NCI-H1105 treated with DMSO at 0.1 percent for 48 hours (cell line): ENCODE measurements at regions not wholly inside any gene's neighbourhood (a gene's known extent, or its start where the extent isn't known, plus 50 kb on each side); places are given as distances from the start of the nearest gene placed in this dataset.
"Not testable (repeated sequence)": the region's sequence is repeated elsewhere in the genome, so short reads cannot be mapped to it uniquely, and the experiment has no call there.

ENCODE experiments used
- DNase-seq: peaks from one replicate; lab custom pipeline; 2025; lab: John Stamatoyannopoulos, UW

DNA sequence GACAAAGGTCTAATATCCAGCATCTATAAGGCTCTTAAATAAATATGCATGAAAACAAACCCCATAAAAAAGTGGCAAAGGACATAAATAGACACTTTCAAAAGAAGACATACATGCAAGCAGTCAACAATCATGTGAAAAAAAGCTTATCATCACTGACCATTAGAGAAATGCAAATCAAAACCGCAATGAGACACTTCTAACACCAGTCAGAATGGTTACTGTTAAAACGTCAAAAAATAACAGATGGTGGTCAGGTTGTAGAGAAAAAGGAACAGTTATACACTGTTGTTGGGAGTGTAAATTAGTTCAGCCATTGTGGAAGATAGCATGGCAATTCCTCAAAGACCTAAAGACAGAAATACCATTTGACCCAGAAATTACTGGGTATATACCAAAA lies 440.7 kb upstream of the KCNMB2 start:
- DNase-seq, result no peak

DNA sequence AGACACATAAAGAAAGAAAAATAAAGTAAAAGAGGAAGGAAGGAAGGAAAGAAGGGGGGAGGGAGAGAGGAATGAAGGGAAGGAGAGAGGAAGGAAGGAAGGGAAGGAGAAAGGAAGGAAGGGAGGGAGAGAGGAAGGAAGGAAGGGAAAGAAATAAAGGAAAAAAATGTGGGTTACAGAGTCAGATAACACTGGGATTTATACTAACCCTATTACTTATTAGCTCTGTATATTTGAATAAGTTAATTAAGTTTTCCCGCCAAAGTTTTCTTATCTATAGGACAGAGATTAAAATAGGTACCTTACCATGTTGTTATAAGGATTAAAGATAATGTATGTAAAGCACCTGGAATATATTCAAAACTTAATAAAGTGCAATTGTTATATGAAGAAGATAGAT lies 439.3 kb upstream of the KCNMB2 start:
- DNase-seq, result no peak

DNA sequence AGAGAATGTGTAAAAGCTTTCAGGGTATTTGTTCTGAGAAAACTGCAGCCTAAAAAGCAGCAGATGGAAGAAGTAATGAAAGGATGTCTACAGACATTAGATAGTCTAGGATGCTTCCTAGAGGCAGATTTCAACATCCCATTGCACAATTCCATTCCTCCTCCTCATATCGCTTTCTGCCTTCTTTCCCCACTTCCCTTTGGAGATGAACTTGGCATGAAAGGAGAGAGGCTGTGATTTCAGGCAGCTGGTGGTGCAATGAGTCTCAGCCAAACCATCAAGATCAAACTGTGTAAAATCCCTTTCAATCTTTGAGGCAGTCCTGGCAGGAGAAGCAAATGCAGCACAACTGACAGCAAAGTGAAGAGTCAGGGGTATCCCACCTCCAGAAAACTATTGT lies 438.7 kb upstream of the KCNMB2 start:
- DNase-seq, result no peak

DNA sequence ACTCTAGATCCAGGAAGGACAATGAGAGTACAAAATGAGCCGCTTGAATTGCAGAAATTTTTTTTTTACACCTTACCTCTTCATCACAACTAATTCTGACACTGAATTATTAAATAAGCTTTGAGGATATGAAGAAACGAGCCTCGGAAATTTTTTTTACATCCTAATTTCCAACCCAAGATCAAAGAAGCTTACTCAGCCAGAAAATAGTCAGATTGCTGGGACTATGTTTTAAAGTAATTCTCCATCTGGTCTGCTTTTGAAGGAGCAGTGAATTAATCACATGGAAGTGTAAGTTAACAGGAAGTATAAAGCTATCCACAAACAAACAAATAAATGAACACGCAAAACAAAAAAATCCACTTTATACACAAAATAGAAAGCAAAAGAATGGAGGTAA lies 437.0 kb upstream of the KCNMB2 start:
- DNase-seq, result no peak

DNA sequence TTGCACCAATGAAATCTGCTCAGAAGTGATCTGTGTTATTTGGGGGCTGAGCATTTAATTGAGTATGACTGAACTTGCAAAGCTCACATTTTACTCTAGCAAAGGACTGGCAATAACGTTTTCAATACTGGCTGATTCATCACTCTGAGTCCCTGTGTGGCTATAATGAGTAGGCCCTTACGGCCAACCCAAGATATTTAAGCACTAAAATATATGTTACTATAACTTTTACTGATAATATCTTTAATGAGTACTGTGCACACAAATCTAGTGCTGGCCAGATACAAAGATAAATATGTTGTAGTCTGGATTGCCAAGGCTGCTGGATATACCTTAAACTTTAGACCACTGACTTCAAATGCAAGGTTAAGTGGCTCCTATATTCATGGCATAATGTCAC lies 436.4 kb upstream of the KCNMB2 start:
- no peak for DNase-seq

DNA sequence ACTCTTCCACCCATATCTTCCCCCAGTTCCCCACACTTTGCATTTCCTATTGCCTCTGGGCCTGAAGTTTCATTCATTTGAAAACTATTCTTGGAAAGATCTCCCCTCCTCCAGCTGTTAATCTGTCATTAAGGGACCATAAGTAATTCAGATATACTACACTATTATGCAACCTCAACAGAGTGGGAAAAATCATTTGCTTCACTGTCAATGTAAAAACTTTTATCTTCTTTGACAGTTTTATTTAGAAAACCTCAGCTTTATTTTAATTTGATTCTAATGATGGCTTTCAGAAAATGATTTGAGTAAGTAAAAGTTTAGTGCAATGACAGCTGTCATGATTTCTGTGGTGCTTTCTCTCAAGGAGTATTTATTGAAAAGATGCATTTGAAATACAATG lies 435.3 kb upstream of the KCNMB2 start:
- DNase-seq, result peak; percentile 27

DNA sequence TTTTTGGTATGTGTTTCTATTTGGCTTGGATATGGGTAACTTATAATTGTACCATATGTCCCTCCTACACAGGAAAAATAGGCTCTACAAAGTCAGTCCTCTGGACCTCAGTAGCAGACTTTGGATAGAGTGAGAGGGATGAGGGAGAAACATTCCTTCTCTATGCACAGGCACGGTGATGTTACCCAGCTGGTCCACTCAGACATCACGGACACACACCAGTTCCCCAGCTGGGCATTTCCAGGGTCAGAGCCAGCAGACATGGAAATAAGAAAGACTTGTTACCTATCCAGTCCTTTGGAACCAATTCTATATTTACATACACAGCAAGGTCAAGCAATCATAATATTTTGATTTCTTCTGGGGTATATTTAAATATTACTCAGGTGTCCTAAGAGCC lies 433.1 kb upstream of the KCNMB2 start:
- no peak for DNase-seq

DNA sequence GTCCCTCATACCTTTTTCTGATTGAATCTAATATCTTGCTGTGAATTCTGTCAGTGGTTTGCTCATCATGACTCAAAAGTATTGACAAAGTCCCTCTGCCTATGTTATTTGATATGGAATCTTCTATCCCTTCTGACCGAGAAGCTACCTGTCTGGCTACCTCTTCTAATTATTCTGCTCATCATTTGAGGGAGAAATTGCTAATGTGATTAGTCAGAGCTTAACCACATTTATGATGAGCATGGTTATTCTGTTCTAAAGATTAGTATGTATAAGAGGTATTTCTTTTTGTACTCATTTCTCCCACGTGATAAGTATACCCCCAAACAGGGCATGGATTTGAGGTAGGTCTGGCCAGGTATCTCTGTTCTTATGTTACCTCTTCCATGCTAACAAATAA lies 428.4 kb upstream of the KCNMB2 start:
- DNase-seq, result no peak

DNA sequence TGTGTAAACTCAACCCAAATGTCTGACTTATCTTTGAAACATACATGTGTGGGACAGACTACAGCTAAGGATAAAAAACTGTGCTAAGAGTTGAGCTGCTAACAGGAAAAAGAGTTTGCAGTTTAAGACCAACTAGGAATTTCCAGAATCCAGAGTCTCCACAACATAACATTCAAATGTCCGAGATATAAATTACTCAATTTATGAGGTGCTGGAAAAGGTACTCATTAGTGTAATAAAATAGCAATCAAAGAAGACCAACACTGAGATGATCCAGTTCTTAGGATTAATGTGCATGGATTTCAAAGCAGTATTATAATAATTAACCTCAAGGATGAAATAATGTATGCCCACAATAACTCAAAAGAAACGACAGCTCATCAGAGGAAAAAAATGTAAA lies 426.5 kb upstream of the KCNMB2 start:
- no peak for DNase-seq

DNA sequence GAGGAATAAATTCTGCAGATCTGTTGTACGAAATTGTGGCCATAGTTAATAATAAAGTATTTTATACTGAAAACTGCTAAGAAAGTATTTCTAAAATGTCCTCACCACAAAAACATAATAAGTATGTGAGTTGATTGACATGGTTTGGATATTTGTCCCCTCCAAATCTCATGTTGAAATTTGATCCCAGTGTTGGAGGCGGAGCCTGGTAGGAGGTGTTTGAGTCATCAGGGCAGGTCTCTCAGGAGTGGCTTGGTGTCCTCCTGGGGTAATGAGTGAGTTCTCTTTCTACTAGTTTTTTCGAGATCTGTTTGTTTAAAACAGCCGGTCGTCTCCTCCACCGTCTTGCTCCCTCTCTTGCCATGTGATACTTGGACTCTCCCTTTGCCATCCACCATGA lies 424.1 kb upstream of the KCNMB2 start:
- DNase-seq, result no peak

DNA sequence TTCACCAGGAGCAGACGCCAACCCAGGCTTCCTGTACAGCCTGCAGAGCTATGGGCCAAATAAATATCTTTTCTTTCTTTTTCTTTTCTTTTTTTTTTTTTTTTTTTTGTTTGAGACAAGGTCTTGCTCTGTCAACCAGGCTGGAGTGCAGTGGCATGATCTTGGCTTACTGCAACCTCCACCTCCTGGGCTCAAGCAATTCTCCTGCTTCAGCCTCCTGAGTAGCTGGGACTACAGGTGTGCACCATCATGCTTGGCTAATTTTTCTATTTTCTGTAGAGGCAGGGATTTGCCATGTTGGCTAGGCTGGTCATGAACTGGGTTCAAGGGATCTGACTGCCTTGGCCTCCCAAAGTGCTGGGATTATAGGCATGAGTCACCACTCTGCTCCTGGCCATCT lies 423.7 kb upstream of the KCNMB2 start:
- not testable (repeated sequence) for DNase-seq

DNA sequence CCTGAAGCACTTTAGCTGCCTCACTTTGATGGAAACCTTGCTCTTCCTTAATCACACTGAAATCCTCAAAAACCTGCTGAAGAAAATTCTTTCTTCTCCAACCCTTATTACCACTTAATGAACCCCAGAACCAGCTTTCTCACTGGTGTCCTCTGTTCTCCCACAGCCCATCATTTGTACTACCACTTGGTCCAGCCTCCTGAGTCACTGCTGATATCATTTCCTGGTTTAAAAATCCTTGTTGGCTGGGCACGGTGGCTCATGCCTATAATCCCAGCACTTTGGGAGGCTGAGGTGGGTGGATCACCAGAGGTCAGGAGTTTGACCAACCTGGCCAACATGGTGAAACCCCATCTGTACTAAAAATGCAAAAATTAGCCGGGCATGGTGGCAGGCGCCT lies 418.6 kb upstream of the KCNMB2 start:
- DNase-seq, result no peak

DNA sequence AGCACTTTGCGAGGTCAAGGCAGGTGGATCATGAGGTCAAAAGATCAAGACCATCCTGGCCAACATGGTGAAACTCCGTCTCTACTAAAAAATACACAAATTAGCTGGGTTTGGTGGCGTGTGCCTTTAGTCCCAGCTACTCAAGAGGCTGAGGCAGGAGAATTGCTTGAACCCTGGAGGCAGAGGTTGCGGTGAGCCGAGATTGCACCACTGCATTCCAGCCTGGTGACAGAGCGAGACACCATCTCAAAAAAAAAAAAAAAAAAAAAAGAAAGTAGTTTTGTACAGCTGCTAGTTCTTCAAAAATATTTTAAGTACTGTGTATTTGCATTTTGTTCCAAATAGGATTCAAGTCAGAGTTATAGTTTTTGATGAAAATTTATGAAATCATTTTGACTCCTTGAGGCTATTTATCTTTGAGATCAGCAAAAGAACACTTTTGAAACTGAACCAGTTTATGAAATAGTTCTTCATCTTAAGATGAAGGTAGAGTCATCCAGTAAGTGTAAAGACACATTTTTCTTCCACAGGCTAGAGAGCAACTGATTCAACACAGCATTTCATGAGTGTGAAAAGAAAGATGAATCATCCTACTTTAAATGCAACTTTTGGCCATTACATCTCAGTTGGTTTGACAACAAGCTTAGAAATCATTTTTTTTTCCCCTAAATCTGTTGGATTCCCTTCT lies 416.5 kb upstream of the KCNMB2 start:
- DNase-seq, result not testable (repeated sequence)

DNA sequence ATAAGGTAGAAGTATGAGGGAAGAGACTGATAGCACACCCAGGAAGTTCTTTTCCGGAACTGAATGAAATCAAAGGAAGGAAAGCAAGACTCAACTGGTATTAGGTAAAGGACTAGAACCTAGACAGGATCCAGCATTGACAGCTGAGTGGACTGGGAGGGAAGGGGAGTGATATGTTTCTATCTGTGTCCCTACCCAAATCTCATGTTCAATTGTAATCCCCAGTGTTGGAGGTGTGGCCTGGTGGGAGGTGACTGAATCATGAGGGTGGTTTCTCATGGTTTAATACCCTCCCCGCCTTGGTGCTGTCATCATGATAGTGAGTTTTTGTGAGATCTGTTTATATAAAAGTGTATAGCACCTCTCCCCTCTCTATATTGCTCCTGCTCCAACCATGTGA lies 415.9 kb upstream of the KCNMB2 start:
- no peak for DNase-seq

DNA sequence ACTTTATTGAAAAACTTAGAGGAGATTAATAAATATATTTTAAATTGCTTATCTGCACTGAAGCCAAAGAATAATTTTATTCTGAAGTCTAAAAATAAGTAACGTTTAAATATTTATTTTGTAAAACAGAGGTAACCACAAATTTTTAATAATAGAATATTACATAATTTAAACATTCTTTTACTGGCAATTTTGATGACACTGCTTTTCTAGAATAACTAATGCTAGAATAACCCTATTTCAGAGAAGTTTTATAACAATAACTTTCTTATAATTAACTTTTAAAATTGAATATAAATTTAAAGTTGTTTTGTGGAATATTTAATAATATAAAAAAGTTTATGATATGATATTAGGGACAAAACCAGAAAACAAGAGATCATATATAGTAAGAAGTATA lies 409.6 kb upstream of the KCNMB2 start:
- DNase-seq, result no peak

DNA sequence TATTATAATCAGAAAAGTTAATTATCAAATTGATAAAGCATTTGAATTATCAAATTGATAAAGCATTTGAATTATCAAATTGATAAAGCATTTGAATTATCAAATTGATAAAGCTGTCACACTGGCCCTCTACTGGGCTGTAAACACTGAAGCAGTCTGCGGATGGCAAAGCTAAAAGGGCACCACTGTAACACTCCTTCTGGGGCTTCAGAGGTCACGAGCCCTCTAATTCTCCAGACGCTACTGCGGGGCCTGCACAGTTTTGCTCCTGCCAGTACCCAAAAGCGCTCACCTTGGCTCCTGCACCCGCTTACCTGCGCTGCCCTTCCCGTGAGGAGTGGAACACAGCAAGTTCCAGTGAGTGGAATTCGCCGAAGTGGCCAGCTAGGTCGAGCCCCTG lies 409.0 kb upstream of the KCNMB2 start:
- no peak for DNase-seq

DNA sequence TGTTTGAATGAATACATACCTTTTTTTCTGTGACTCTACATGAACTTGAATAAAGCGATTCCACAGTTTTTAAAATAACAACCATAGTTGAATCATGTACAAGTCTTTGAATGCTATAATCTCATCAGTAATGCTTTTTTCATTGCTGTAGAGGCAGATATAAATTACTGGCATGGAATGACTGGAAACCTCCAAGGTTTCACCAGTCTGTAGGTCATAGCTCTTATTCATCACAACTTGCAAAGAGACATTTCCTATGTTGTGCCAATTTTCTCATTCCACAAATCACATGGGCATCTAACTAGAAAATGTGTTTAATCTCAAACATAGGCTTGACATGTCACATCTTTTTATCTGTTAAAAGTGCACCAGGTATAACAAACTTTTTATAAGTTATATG lies 407.1 kb upstream of the KCNMB2 start:
- DNase-seq, result no peak

DNA sequence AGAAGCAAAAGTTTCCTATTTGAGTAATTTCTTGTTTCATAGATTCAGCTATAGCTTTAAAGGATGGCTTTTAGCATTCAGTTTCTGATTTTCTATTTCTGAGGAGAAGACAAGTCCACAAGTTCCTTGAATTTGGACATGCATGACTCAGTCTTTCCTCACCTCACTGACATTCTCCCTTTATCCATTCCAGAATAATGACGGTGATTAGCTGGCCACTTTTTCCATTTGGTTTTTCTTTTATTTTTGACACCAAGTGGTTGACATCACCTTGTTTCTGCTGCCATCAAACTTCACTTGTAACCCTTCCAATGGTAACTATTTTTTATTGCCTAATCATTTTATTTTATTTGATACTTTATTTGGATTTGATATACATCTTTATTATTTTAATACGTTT lies 404.4 kb upstream of the KCNMB2 start:
- DNase-seq, result no peak

DNA sequence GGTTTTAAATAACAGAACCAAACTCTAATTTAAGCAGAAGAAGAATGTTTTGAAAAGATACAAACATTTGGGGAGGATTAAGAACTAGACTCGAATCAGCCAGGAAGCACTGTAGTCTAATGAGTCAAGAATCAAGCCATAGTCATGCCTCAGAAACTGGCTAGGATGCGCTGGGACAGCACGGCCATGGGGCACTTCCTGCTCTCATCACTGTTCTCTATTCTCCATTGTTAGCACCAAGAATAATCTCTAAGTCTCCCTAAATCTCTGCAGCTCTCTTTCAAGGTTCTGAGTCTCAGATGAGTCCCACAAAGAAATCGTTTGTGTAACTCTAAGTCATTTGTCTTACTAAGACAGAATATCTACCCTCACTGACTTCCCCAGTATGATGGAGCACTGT lies 399.0 kb upstream of the KCNMB2 start:
- DNase-seq, result no peak

DNA sequence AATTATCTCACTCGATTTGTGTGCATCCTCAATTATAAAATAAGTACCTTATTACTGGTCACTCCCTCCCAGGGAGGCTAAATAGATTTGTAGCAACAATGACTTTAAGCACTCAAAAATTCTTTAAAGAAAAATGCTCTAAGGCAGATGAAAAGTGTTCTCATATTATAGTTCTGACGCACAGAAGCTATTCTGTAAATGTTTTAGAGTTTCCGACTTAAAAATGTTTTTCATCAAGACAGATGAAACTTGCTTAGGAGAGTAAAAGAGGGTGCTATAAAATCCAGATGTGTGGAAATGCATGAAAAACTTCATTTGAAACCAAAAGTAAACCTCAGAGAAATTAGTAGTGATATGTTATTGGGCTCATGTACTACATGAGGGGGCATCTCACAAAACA lies 398.4 kb upstream of the KCNMB2 start:
- DNase-seq, result no peak

DNA sequence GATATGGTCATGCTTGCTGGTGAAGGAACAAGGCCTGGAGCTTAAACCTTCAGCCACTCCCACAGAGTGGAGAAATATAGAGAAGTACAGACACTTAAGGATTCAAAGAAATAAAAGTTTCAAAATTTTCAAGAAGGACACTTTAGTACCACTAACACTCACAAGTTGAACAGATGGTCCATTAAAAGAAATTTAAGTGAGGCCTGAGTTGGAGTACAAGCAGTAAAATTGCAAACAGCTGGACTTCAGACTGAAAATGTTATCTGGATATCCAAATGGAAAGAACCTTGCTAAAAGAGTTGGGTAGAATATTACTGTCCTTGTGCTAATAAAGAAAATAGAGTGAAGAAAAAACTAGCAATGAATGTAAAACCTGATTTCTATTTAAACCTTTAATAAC lies 397.1 kb upstream of the KCNMB2 start:
- DNase-seq, result no peak

DNA sequence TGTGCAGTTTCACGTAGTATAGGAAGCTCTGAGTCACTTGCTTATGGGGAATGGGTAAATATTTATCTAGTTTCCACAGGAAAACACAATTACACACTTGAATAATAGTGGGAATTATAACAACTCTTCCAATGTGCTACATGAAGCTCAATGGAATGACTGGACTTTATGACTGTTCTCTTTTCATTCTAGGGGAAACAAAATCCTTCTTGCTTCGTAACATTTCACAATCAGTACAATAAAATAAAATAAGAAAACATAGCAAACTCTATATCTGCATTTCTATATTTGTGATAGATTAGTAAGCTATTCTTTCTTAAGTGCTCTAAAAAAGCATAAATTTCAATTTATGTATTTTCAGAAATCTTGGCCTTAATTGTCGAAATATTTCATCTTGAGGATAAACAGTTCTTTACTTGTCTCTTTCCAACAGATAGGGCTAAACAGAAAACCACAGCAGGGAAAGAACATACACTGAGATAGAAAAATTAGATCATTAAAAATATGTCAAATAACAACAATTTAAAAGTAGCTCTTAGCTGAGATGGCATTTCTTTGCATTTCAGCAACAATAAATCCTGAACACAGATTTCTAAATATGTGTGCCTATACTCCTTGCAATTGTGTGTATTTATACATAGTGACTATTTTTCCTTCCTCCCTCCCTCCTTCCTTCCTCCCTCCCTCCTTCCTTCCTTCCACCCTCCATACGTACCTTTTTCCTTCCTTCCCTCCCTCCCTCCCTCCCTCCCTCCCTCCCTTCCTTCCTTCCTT lies 395.5 kb upstream of the KCNMB2 start:
- DNase-seq, result no peak

DNA sequence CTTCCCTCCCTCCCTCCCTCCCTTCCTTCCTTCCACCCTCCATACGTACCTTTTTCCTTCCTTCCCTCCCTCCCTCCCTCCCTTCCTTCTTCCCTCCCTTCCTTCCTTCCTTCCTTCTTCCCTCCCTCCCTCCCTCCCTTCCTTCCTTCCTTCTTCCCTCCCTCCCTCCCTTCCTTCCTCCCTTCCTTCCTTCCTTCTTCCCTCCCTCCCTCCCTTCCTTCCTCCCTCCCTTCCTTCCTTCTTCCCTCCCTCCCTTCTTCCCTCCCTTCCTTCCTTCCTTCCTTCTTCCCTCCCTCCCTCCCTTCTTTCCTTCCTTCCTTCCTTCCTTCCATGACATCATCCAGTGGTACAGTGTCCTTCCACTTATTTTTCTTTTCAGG lies 394.9 kb upstream of the KCNMB2 start:
- DNase-seq, result not testable (repeated sequence)

DNA sequence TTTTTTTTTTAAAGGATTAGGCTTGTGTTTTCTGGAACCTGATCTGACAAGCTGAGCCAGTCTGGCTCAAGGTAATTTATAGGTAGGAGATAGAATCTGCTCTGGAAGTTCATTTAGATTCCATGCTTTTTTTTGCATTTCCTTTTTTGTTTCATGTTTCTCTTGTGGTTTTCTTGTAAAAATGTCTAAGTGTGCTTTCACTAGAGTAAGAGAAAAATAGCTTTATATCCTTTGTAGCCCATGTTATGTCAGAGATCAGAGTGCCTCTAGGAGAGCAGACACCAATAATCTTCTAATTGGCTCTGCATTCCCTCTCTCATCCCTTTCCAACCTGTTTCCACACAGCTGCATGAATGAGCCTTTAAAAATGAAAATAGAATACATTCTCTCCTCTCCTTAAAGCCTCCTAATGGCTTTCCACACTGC lies 389.8 kb upstream of the KCNMB2 start:
- DNase-seq, result no peak
